H7 (cell line): ENCODE measurements at regions not wholly inside any gene's neighbourhood (a gene's known extent, or its start where the extent isn't known, plus 50 kb on each side); places are given as distances from the start of the nearest gene placed in this dataset.
"Not testable (repeated sequence)": the region's sequence is repeated elsewhere in the genome, so short reads cannot be mapped to it uniquely, and the experiment has no call there.

Experiments
- DNase-seq: peaks from one replicate; pipeline ENCODE4 v3.0.0; 2012
- H3K27me3 ChIP-seq: 2 replicates; pipeline ENCODE4 v1.6.0; 2011; ENCODE audit warnings: mild to moderate bottlenecking, low read length; ENCODE audit not compliant: control insufficient read depth, insufficient read depth
- H3K36me3 ChIP-seq: replicated peaks from 2 replicates; pipeline ENCODE4 v1.5.1; 2011; ENCODE audit warnings: low read length; ENCODE audit not compliant: control insufficient read depth, insufficient read depth
- H3K4me3 ChIP-seq: 2 replicates; pipeline ENCODE4 v1.5.1; 2011; ENCODE audit warnings: low read depth, mild to moderate bottlenecking, control low read depth, low read length, moderate library complexity; ENCODE audit not compliant: insufficient read depth

GRCh38 chr2:133849341-133849740 lies 281.1 kb upstream of the NCKAP5 start:
- no peaks in the 10 kb centered on the region for H3K27me3 ChIP-seq
- H3K4me3 ChIP-seq: no peak overlapping the region
- no peaks in the 10 kb centered on the region for H3K36me3 ChIP-seq
- no peak for DNase-seq

GRCh38 chr2:133854603-133855200 lies 286.4 kb upstream of the NCKAP5 start:
- H3K27me3 ChIP-seq: no peaks in the 10 kb centered on the region
- no peaks in the 10 kb centered on the region for H3K36me3 ChIP-seq
- no peak for DNase-seq
- H3K4me3 ChIP-seq: no peak overlapping the region

GRCh38 chr2:133855526-133855925 lies 287.3 kb upstream of the NCKAP5 start:
- no peaks in the 10 kb centered on the region for H3K36me3 ChIP-seq
- DNase-seq: no peak
- H3K4me3 ChIP-seq: no peak overlapping the region
- H3K27me3 ChIP-seq: no peaks in the 10 kb centered on the region

GRCh38 chr2:133856678-133857077 lies 288.4 kb upstream of the NCKAP5 start:
- no peak for DNase-seq
- no peak overlapping the region for H3K4me3 ChIP-seq
- no peaks in the 10 kb centered on the region for H3K27me3 ChIP-seq
- no peaks in the 10 kb centered on the region for H3K36me3 ChIP-seq

- no peaks in the 10 kb centered on the region for H3K27me3 ChIP-seq
- H3K36me3 ChIP-seq: no peaks in the 10 kb centered on the region
- no peak for DNase-seq
- no peak overlapping the region for H3K4me3 ChIP-seq
These were observed 291.3 kb upstream of the NCKAP5 start for GRCh38 chr2:133859578-133859977.

GRCh38 chr2:133862400-133862977 lies 294.2 kb upstream of the NCKAP5 start:
- no peak overlapping the region for H3K4me3 ChIP-seq
- H3K36me3 ChIP-seq: no peaks in the 10 kb centered on the region
- DNase-seq: no peak
- H3K27me3 ChIP-seq: no peaks in the 10 kb centered on the region

- DNase-seq: no peak
- Histone ChIP-seq H3K4me3 (no peak overlapping the region), H3K27me3 (no peaks in the 10 kb centered on the region), H3K36me3 (no peaks in the 10 kb centered on the region)
These were observed 295.0 kb upstream of the NCKAP5 start for GRCh38 chr2:133863106-133863800.

GRCh38 chr2:133865141-133865540 lies 296.9 kb upstream of the NCKAP5 start:
- H3K36me3 ChIP-seq: no peaks in the 10 kb centered on the region
- H3K27me3 ChIP-seq: no peaks in the 10 kb centered on the region
- no peak for DNase-seq
- H3K4me3 ChIP-seq: no peak overlapping the region

GRCh38 chr2:133867166-133867565 lies 298.9 kb upstream of the NCKAP5 start:
- Histone ChIP-seq H3K27me3 (no peaks in the 10 kb centered on the region), H3K4me3 (no peak overlapping the region), H3K36me3 (no peaks in the 10 kb centered on the region)
- DNase-seq: no peak

- no peaks in the 10 kb centered on the region for H3K36me3 ChIP-seq
- no peak for DNase-seq
- no peaks in the 10 kb centered on the region for H3K27me3 ChIP-seq
- no peak overlapping the region for H3K4me3 ChIP-seq
These were observed 303.4 kb upstream of the NCKAP5 start for GRCh38 chr2:133871545-133872209.

GRCh38 chr2:133878326-133878725 lies 310.1 kb upstream of the NCKAP5 start:
- H3K27me3 ChIP-seq: no peaks in the 10 kb centered on the region
- no peak overlapping the region for H3K4me3 ChIP-seq
- no peaks in the 10 kb centered on the region for H3K36me3 ChIP-seq
- DNase-seq: no peak

- H3K27me3 ChIP-seq: no peaks in the 10 kb centered on the region
- no peaks in the 10 kb centered on the region for H3K36me3 ChIP-seq
- no peak overlapping the region for H3K4me3 ChIP-seq
- DNase-seq: no peak
These were observed 311.4 kb upstream of the NCKAP5 start for GRCh38 chr2:133879703-133880102.

GRCh38 chr2:133882159-133882558 lies 313.9 kb upstream of the NCKAP5 start:
- not testable (repeated sequence) for DNase-seq, H3K4me3 ChIP-seq, H3K27me3 ChIP-seq, H3K36me3 ChIP-seq

GRCh38 chr2:133884739-133885381 lies 316.6 kb upstream of the NCKAP5 start:
- Histone ChIP-seq H3K36me3 (no peaks in the 10 kb centered on the region), H3K4me3 (no peak overlapping the region)
- no peak for DNase-seq

More at GRCh38 chr2:133884739-133885381, 316.6 kb upstream of the NCKAP5 start:
- no peaks in the 10 kb centered on the region for H3K27me3 ChIP-seq
